ENCODE measurements at regions not wholly inside any gene's neighbourhood (a gene's known extent, or its start where the extent isn't known, plus 50 kb on each side); places are given as distances from the start of the nearest gene placed in this dataset.

DNA sequence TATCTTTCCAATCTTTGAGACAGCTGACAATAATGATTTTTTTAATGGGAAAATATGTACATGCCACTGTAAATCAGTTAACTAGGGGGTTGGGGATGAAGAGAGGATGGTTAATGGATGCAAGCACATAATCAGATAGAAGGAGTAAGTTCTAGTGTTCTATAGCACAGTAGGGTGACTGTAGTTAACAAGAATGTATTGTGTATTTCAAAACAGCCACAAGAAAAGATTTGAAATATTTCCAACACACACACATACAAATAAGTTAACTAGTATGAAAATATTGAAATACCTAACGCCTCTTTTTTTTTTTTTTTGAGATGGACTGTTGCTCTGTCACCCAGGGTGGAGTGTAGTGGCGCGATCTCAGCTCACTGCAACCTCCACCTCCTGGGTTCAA is 153.4 kb upstream of the SALL4 start:
- TF ChIP-seq, protein P1, sequence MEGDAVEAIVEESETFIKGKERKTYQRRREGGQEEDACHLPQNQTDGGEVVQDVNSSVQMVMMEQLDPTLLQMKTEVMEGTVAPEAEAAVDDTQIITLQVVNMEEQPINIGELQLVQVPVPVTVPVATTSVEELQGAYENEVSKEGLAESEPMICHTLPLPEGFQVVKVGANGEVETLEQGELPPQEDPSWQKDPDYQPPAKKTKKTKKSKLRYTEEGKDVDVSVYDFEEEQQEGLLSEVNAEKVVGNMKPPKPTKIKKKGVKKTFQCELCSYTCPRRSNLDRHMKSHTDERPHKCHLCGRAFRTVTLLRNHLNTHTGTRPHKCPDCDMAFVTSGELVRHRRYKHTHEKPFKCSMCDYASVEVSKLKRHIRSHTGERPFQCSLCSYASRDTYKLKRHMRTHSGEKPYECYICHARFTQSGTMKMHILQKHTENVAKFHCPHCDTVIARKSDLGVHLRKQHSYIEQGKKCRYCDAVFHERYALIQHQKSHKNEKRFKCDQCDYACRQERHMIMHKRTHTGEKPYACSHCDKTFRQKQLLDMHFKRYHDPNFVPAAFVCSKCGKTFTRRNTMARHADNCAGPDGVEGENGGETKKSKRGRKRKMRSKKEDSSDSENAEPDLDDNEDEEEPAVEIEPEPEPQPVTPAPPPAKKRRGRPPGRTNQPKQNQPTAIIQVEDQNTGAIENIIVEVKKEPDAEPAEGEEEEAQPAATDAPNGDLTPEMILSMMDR (IDR thresholded peaks at IDR 0.05 in 4 of 5, conservative IDR thresholded peaks at IDR 0.05 in 1 of 5) = no peak
- no peak for TF ChIP-seq POLR2A (IDR thresholded peaks at IDR 0.05)
